Transverse colon (tissue), 4 donors: ENCODE measurements at regions not wholly inside any gene's neighbourhood (a gene's known extent, or its start where the extent isn't known, plus 50 kb on each side); places are given as distances from the start of the nearest gene placed in this dataset.

ENCODE experiments used
- DNase-seq: peaks from one replicate; pipeline ENCODE4 v3.0.0-alpha.2; 2019
- H3K27ac ChIP-seq, 4 donors: fragments of 200-600 bp; sonication (generic); 2 replicates each; pipeline ENCODE4 v1.5.1; 2016 to 2018; ENCODE audit warnings: inconsistent platforms in 4 of 4
- H3K27me3 ChIP-seq: fragments of 200-600 bp; sonication (generic); 2 replicates; pipeline ENCODE4 v1.5.1; 2017; ENCODE audit warnings: inconsistent platforms
- H3K36me3 ChIP-seq, 4 donors: fragments of 200-600 bp; sonication (generic); 2 replicates each; pipeline ENCODE4 v1.5.1; 2017 to 2019; ENCODE audit warnings: inconsistent platforms in 4 of 4
- H3K4me1 ChIP-seq, 4 donors: fragments of 200-600 bp; sonication (generic); 2 replicates each; pipeline ENCODE4 v1.5.1; 2017 to 2020; ENCODE audit warnings: inconsistent platforms in 4 of 4
- H3K4me3 ChIP-seq, 4 donors: fragments of 200-600 bp; sonication (generic); 1 replicate in 1 of 4; 2 replicates in 3 of 4; pipeline versions ENCODE4 v1.5.1 to v1.6.1; 2017 to 2019; ENCODE audit warnings: inconsistent platforms in 4 of 4
- H3K9me3 ChIP-seq, 2 donors: fragments of 200-600 bp; sonication (generic); 2 replicates each; pipeline ENCODE4 v1.5.1; 2017 to 2019; ENCODE audit warnings: inconsistent platforms in 2 of 2
- EP300 ChIP-seq: sonication (generic); formaldehyde crosslinking; IDR thresholded peaks from one replicate; pipeline ENCODE4 v1.6.1; 2017; ENCODE audit warnings: antibody characterized with exemption, low read depth
- POLR2A ChIP-seq: fragments of 450-650 bp; IDR thresholded peaks from one replicate; pipeline ENCODE4 v1.6.1; 2016; ENCODE audit warnings: antibody characterized with exemption, mild to moderate bottlenecking, moderate library complexity
- POLR2AphosphoS5 ChIP-seq, 3 donors: sonication (generic); formaldehyde crosslinking; IDR thresholded peaks; one replicate each; pipeline ENCODE4 v1.6.1; 2016; ENCODE audit warnings: antibody characterized with exemption in 3 of 3
- WGBS, 2 donors: methylation state at CpG; one replicate each; pipeline ENCODE4 v1.1.5; 2018; ENCODE audit warnings: low coverage in 1 of 2; 5-methylcytosine and 5-hydroxymethylcytosine counted together
- in situ Hi-C, 4 donors: fragments of 200-750 bp; cut with MboI; loops; one replicate each; pipeline versions ENCODE4 v1.15.0 to v1.15.1; 2017; ENCODE audit warnings: low sequenced_read_pairs in 3 of 4, low pct_ligation_motif_present in 1 of 4, low pct_unique_long_range_greater_than_20kb in 1 of 4
- intact Hi-C: fragments of 100-400 bp; cut with DNase I; formaldehyde crosslinking; loops from one replicate; pipeline ENCODE4 v1.15.1; 2023; ENCODE audit warnings: low total_unique reads
- TF ChIP-seq, protein P1 (sequence below), 5 experiments: fragments of 200-600 bp in 3 of 5; fragments of 450-650 bp in 2 of 5; sonication (generic) in 3 of 5; IDR thresholded peaks; 1 replicate in 2 of 5; 2 replicates in 3 of 5; pipeline ENCODE4 v1.5.1; 2016 to 2017; ENCODE audit warnings: antibody characterized with exemption in 5 of 5, inconsistent platforms in 3 of 5, mild to moderate bottlenecking in 2 of 5, moderate library complexity in 1 of 5

- intact Hi-C loops = no loop called here
Measured at GRCh38 chr10:117914334-117914733, 132.4 kb downstream of the RAB11FIP2 start.

GRCh38 chr10:117920956-117921355 is 125.8 kb downstream of the RAB11FIP2 start:
- no peaks in the 10 kb centered on the region for H3K9me3 ChIP-seq

More at GRCh38 chr10:117914334-117914733, 132.4 kb downstream of the RAB11FIP2 start:
- H3K9me3 ChIP-seq = no peaks in the 10 kb centered on the region
- H3K36me3 ChIP-seq = no peaks in the 10 kb centered on the region
- no peaks in the 10 kb centered on the region for H3K27me3 ChIP-seq
- DNase-seq = no peak
- H3K27ac ChIP-seq = no peak overlapping the region
- in situ Hi-C loops = no loop called here
- no peak overlapping the region for H3K4me3 ChIP-seq
- 67 to 94% methylated on average over 3 to 6 of the region's 6 CpGs for WGBS, 2 donors
- no peaks in the 10 kb centered on the region for H3K4me1 ChIP-seq
- TF ChIP-seq EP300 (no peak), POLR2A (no peak), POLR2AphosphoS5 (IDR thresholded peaks at IDR 0.05) (no peak)
- TF ChIP-seq, protein P1, sequence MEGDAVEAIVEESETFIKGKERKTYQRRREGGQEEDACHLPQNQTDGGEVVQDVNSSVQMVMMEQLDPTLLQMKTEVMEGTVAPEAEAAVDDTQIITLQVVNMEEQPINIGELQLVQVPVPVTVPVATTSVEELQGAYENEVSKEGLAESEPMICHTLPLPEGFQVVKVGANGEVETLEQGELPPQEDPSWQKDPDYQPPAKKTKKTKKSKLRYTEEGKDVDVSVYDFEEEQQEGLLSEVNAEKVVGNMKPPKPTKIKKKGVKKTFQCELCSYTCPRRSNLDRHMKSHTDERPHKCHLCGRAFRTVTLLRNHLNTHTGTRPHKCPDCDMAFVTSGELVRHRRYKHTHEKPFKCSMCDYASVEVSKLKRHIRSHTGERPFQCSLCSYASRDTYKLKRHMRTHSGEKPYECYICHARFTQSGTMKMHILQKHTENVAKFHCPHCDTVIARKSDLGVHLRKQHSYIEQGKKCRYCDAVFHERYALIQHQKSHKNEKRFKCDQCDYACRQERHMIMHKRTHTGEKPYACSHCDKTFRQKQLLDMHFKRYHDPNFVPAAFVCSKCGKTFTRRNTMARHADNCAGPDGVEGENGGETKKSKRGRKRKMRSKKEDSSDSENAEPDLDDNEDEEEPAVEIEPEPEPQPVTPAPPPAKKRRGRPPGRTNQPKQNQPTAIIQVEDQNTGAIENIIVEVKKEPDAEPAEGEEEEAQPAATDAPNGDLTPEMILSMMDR (IDR thresholded peaks at IDR 0.05) = no peak

DNA sequence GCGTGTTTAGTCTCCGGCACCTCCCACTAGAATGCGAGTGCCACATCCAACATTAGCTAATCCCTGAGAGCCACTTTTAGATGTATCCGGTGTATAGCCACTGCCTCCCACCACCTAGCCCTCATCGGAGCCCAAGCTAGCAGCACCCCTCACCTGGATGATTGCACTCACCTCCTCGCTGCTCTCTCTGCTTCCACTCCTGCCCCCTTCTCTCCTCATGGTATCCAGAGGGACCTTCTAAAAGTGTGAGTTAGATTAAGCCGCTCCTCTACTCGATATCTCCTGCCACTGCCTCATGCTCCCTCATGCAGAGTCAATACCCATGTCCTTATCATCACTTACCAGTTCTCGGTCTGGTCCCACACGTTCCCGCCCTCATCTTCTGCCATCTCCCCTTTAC is 125.3 kb downstream of the RAB11FIP2 start:
- WGBS, 2 donors = 91 to 92% methylated on average over 7 to 11 of the region's 11 CpGs

More at GRCh38 chr10:117920956-117921355, 125.8 kb downstream of the RAB11FIP2 start:
- TF ChIP-seq, protein P1 (IDR thresholded peaks at IDR 0.05) = no peak
- TF ChIP-seq POLR2AphosphoS5 (IDR thresholded peaks at IDR 0.05) (no peak), POLR2A (no peak), EP300 (no peak)
- H3K36me3 ChIP-seq = no peaks in the 10 kb centered on the region
- no peak overlapping the region for H3K27ac ChIP-seq
- intact Hi-C loops (no loop called here), in situ Hi-C loops (no loop called here)
- 79% methylated on average over 3 of the region's 3 CpGs; no CpG with 5 or more reads in 1 of the 2 donors for WGBS, 2 donors
- no peaks in the 10 kb centered on the region for H3K4me1 ChIP-seq
- no peaks in the 10 kb centered on the region for H3K27me3 ChIP-seq
- no peak for DNase-seq
- no peak overlapping the region for H3K4me3 ChIP-seq

DNA sequence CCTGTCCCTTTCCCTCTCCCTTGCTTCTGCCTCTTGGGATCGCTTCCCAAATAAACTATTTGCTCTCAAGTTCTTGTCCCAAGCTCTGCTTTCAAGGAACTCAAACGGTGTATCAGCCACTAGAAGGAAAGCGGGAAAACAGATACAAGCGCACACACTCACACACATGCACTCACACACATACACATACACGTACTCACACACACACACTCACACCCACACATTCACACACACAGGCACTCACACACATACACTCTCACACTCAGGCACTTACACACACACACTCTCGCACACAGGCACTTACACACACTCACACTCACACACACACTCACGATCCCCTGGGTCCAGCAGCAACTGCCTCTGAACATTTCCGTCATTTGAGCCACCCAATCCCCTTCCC is 121.9 kb downstream of the RAB11FIP2 start:
- in situ Hi-C loops (no loop called here), intact Hi-C loops (no loop called here)
- Histone ChIP-seq H3K27ac (no peak overlapping the region), H3K9me3 (no peaks in the 10 kb centered on the region), H3K36me3 (no peaks in the 10 kb centered on the region), H3K4me1 (no peaks in the 10 kb centered on the region), H3K4me3 (no peak overlapping the region), H3K27me3 (peaks cover 8% of the 10 kb centered on the region)
- DNase-seq = no peak
- no peak for TF ChIP-seq EP300
- TF ChIP-seq POLR2A = no peak
- TF ChIP-seq, protein P1 (IDR thresholded peaks at IDR 0.05) = no peak
- no peak for TF ChIP-seq POLR2AphosphoS5 (IDR thresholded peaks at IDR 0.05)
- 89 to 93% methylated on average over 8 of the region's 8 CpGs for WGBS, 2 donors

More for the DNA sequence above, 125.3 kb downstream of the RAB11FIP2 start:
- no peak for DNase-seq
- Histone ChIP-seq H3K4me3 (no peak overlapping the region), H3K27ac (no peak overlapping the region), H3K4me1 (no peaks in the 10 kb centered on the region), H3K9me3 (no peaks in the 10 kb centered on the region), H3K36me3 (no peaks in the 10 kb centered on the region), H3K27me3 (no peaks in the 10 kb centered on the region)
- in situ Hi-C loops = no loop called here
- TF ChIP-seq POLR2A (no peak), POLR2AphosphoS5 (IDR thresholded peaks at IDR 0.05) (no peak), EP300 (no peak)
- TF ChIP-seq, protein P1 (IDR thresholded peaks at IDR 0.05) = no peak
- intact Hi-C loops = no loop called here
